Large intestine (tissue), 3 donors: ENCODE measurements at regions not wholly inside any gene's neighbourhood (a gene's known extent, or its start where the extent isn't known, plus 50 kb on each side); places are given as distances from the start of the nearest gene placed in this dataset.

Source experiments
- DNase-seq, 2 donors: peaks; one replicate each; pipeline versions ENCODE4 v3.0.0 to v3.0.0-alpha.2; 2013
- H3K27ac ChIP-seq: one replicate; pipeline ENCODE4 v1.5.1; 2013; ENCODE audit warnings: low read length
- H3K27me3 ChIP-seq: 2 replicates; pipeline ENCODE4 v1.6.1; 2013; ENCODE audit warnings: low read length; ENCODE audit not compliant: control insufficient read depth, insufficient read depth
- H3K36me3 ChIP-seq: 2 replicates; pipeline ENCODE4 v1.6.1; 2013; ENCODE audit warnings: low read length; ENCODE audit not compliant: control insufficient read depth, insufficient read depth
- H3K4me1 ChIP-seq: one replicate; pipeline ENCODE4 v1.6.1; 2013; ENCODE audit warnings: low read length; ENCODE audit not compliant: control insufficient read depth, insufficient read depth
- H3K4me3 ChIP-seq: one replicate; pipeline ENCODE4 v1.5.1; 2013; ENCODE audit warnings: low read length
- H3K9me3 ChIP-seq: one replicate; pipeline ENCODE4 v1.6.1; 2013; ENCODE audit warnings: mild to moderate bottlenecking, low read depth, low read length, moderate library complexity; ENCODE audit not compliant: control insufficient read depth
- WGBS: methylation state at CpG from one replicate; pipeline ENCODE4 v1.1.5; 2013; ENCODE audit warnings: low lambda C conversion rate; ENCODE audit not compliant: insufficient coverage; 5-methylcytosine and 5-hydroxymethylcytosine counted together

DNA sequence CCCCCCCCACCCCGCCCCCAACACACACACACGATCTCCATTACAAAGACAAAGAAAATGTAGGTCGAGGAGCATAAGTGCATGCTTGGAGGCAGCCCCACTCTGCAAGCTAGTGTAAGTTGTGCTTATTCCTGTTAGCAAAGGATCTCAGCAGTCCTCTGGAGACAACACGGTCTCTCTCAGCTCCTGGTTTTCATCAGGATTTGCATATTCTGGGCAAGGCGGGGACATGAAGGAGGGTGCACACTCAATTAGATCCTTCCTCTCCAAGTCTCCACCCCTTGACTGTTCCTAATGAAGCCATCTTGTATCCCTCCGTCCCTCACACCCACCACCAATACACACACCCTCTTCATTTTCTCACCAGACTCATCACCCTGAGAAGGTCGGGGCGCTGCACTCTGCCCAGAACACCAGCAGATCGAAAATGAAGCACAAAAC is 63.8 kb downstream of the MRPL46 start:
- no peaks in the 10 kb centered on the region for H3K36me3 ChIP-seq
- WGBS: 85% methylated on average over 4 of the region's 9 CpGs
- no peak overlapping the region for H3K4me3 ChIP-seq
- no peaks in the 10 kb centered on the region for H3K9me3 ChIP-seq
- H3K4me1 ChIP-seq: peaks cover 23% of the 10 kb centered on the region
- H3K27me3 ChIP-seq: no peaks in the 10 kb centered on the region
- H3K27ac ChIP-seq: no peak overlapping the region
- DNase-seq: no peak

DNA sequence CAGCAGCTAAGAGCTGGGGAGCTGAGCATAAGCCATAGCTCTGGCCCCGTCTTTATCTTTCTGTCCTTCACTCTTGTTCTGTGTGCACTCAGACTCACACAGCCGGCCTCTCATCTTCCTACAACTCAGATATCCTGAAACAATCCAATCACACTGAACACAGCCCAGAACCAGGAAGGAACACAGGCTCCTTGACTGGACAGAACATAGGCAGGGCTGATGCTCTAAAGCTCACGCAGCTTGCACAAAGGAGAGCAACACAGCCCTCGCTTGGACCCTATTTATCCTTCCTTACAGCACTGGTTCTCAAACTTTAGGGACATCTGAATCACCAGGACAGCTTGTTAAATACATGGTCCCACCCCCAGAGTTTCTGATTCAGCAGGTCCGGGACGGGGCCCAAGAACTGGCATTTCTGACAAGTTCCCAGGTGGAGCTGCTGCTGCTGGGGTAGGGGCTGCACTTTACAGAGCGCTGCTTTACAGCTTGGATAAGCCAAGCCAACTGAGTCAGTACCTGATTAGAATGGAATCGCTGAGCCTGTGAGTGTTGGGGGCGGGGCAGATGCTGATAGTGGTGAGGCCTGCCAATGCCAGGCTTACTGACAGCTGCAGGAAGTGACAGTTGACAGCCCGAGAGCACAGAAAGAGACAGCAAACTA is 65.1 kb downstream of the MRPL46 start:
- Histone ChIP-seq H3K4me3 (no peak overlapping the region), H3K36me3 (no peaks in the 10 kb centered on the region), H3K4me1 (peaks cover 23% of the 10 kb centered on the region), H3K9me3 (no peaks in the 10 kb centered on the region), H3K27ac (no peak overlapping the region), H3K27me3 (no peaks in the 10 kb centered on the region)
- peak in 1 of 2 donors; percentile 54 for DNase-seq
- no CpG with 5 or more reads among the region's 10 CpGs for WGBS

DNA sequence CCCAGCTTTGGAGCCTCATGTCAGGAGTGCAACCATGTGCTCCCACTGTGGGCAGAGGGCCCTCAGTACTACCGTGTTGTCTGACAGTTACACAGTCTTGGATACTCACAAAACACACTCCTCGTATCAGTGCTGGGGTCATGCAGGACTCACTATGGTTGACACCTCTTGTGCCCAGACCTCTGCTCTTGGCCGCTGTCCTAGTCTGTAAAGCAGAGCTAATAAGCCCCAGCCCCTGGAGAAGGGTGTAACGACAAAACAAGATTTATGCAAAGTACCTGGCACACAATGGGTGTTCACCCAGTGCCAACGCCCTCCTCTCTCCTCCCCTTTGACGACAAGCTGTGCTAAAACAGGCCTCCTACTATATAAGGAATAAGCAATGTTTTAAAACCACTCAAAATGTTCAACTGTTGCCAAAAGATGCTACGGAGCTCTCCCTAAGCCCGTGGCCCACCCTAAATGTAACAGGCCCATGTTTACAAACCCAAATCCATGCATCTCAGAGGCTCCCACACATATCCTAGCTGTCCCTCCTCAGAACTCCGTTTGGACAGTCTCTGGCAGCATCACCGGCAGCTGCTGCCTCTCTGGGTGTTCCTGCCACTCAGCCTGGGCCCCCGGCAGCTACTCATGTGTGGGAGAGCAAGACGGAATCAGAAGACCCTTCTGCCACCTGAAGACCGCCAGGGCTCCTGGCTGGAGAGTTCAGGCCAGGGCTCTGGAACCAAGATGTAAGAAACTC is 65.8 kb downstream of the MRPL46 start:
- H3K9me3 ChIP-seq: no peaks in the 10 kb centered on the region
- DNase-seq: peak in 1 of 2 donors; percentile 48
- H3K27me3 ChIP-seq: no peaks in the 10 kb centered on the region
- WGBS: no CpG with 5 or more reads among the region's 13 CpGs
- H3K27ac ChIP-seq: no peak overlapping the region
- no peak overlapping the region for H3K4me3 ChIP-seq
- H3K4me1 ChIP-seq: peaks cover 28% of the 10 kb centered on the region
- no peaks in the 10 kb centered on the region for H3K36me3 ChIP-seq

DNA sequence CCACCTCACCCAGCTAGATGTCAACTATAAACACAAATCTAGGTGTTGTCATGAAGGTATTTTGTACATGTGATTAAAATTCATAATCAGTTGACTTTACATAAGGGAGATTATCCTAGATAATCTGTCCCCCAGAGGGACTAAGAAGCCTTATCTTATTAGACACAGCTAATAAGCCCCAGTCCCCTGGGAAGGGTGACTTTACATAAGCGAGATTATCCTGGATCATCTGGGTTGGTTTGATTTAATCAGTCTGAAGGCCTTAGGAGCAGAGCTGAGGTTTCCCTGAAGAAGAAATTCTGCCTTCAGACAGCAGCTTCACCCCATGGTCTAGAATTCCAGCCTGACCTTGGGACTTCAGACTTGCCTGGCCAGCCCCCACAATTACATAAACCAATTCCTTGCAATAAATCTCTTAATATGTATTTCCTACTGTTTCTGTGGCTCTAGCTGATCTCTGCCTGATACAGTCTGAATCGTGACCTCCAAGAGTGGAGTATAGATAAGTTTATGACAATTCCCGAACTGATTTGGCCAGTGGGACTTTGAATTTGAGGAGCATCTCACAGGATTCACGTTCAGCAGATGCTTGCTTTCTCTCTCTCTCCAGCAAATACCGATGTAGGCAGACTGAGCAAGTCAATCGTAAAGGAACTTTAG is 66.5 kb downstream of the MRPL46 start:
- Histone ChIP-seq H3K4me3 (no peak overlapping the region), H3K36me3 (no peaks in the 10 kb centered on the region), H3K4me1 (peaks cover 32% of the 10 kb centered on the region), H3K9me3 (peaks cover under 1% of the 10 kb centered on the region), H3K27ac (peak overlapping the region; percentile 20), H3K27me3 (no peaks in the 10 kb centered on the region)
- DNase-seq: peak in 1 of 2 donors; percentile 77
- WGBS: no CpG with 5 or more reads among the region's 6 CpGs

DNA sequence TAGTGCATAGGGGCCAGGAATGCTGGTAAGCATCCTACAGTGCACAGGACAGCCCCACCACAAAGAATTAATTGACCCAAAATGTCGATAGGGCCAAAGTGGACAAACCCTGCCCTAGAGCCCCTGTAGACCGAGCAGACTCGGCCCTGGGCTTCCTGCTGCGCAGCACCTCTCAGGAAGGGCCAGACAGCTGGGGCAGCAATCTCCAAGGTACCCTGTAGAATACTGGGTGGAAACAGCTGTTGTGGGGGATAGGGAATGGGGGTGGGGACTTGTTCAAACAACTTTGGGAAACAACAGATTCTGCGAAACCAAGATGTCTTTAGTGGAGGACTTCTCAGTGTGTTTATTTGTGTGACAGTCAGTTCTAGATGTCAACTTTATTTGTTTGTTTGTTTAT is 67.1 kb downstream of the MRPL46 start:
- Histone ChIP-seq H3K9me3 (peaks cover 3% of the 10 kb centered on the region), H3K36me3 (no peaks in the 10 kb centered on the region), H3K27ac (no peak overlapping the region), H3K27me3 (no peaks in the 10 kb centered on the region), H3K4me3 (no peak overlapping the region), H3K4me1 (peaks cover 34% of the 10 kb centered on the region)
- no CpG with 5 or more reads among the region's 5 CpGs for WGBS
- no peak for DNase-seq

DNA sequence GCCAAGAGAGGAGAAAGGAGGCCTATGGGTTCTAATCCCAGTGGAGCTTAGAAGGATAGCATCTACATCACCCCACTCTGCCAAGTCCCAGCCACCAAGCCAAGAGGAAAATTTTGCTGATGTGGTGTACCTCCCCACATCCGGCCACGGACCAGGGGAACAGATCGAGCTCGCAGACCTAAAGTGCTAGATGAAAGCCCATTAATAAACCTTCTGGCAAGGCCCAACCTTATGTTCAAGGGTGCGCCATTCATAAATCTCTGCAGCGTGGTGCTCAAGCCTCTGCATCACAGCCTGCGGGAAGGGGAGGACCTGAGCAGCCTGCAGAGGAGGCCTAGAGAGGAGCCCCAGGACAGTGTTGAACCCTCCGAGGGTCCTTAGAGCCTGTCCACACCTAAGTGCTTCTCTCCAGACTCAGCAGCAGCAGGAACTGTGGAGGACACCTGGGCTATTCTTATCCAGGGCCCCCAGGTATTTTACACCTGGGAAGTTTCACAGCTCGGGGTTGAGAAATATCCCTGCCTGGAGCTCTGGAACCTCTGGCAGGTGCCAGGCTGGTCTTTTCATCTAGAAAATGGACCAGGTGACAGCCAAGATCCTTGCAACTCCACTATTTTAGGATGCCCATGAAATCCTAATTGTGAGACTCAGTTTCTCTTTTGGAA is 68.0 kb downstream of the MRPL46 start:
- DNase-seq: no peak
- H3K36me3 ChIP-seq: no peaks in the 10 kb centered on the region
- peaks cover 3% of the 10 kb centered on the region for H3K9me3 ChIP-seq
- no CpG with 5 or more reads among the region's 9 CpGs for WGBS
- H3K4me3 ChIP-seq: no peak overlapping the region
- H3K27me3 ChIP-seq: no peaks in the 10 kb centered on the region
- no peak overlapping the region for H3K27ac ChIP-seq
- peaks cover 34% of the 10 kb centered on the region for H3K4me1 ChIP-seq

DNA sequence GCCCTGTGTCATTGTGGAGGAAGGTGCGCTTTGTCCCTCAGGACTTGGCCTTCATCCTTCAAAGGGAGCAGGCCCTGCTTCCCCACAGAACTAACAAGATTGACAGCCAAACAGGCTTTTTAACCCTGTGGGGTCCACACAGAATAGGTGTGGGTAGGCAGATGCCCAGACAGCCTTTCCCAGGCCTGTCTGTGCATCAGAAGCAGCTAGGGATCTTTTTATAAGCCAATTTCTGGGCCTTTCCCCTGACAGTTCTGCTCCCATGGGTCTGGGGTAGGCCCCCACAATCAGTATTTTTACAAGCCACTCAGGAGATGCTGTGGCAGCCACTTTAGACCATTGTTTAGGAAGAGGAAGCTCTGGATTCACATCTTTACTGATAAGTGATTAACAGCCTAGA is 69.2 kb downstream of the MRPL46 start:
- H3K4me3 ChIP-seq: no peak overlapping the region
- H3K27ac ChIP-seq: no peak overlapping the region
- H3K4me1 ChIP-seq: peaks cover 34% of the 10 kb centered on the region
- H3K27me3 ChIP-seq: no peaks in the 10 kb centered on the region
- H3K9me3 ChIP-seq: peaks cover 3% of the 10 kb centered on the region
- no peak for DNase-seq
- H3K36me3 ChIP-seq: no peaks in the 10 kb centered on the region
- WGBS: no CpG with 5 or more reads among the region's 1 CpG

DNA sequence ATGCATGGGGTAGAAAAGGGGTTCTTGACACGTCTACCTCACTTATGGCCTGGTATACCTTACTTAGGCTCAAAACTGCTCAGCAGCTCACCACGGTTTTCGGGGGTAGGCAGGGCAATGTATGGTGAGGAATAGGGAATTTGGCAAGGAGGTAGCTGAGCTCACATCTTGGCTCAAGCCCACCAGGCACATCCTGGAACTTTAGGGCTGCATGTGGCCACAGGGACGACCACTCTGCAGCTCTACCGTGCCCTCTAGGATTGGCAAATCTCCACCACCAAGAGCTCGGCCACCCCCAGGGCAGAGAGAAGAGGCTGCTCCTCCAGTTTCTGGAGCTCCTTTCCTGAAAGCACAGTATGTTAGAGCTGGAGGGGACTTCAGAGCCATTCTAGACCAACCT is 69.7 kb downstream of the MRPL46 start:
- Histone ChIP-seq H3K4me3 (no peak overlapping the region), H3K36me3 (no peaks in the 10 kb centered on the region), H3K27ac (no peak overlapping the region), H3K27me3 (no peaks in the 10 kb centered on the region), H3K9me3 (peaks cover 3% of the 10 kb centered on the region), H3K4me1 (peaks cover 33% of the 10 kb centered on the region)
- no CpG with 5 or more reads among the region's 6 CpGs for WGBS
- DNase-seq: no peak

DNA sequence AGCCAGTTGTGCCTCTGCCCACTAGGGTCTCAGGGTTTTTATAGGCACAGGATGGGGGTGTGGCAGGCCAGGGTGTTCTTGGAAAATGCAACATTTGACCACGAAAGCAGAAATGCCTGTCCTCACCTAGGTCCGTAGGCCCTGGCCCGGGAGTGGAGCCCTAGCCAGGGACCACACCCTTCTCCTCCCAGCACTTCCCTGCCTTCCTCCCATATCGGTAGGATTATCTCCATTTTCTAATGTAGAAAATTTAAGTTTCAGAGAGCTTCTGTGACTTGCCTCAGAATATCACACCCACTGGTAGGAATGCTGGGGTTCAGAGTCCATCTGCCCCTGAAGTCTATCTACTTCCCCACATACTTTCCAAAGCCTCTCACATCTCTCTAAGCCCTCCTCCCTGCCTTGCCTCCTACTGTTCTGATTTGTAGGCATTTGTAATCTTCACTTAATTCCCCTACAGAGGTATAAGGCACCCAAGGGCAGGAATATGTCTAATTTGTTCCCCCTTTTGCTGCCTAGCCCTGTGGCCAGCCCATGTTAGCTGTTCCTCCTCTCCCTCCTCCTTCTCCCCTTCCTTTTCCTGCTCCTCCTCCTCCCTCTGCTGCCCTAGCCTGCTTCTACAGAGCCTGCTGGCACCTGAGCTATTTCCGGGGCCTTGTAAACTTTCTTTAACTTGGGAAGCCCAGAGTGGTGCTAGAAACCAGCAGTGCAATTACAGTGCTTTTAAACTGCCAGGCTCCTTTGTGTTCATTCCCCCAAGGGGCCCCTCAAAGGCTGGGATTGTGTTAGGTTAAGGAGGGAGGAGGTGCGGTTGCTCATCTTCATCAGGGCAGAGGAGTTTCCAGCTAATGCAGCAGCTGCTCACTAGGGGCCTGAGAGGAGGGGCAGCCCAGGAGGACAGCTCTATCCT is 71.1 kb downstream of the MRPL46 start:
- Histone ChIP-seq H3K9me3 (peaks cover 3% of the 10 kb centered on the region), H3K27me3 (no peaks in the 10 kb centered on the region), H3K36me3 (no peaks in the 10 kb centered on the region), H3K27ac (peak overlapping the region; percentile 14), H3K4me3 (no peak overlapping the region), H3K4me1 (peaks cover 20% of the 10 kb centered on the region)
- peak; percentile 53 to 81 for DNase-seq
- WGBS: no CpG with 5 or more reads among the region's 6 CpGs
